GM19467 (cell line): ENCODE measurements at regions not wholly inside any gene's neighbourhood (a gene's known extent, or its start where the extent isn't known, plus 50 kb on each side); places are given as distances from the start of the nearest gene placed in this dataset.
"Not testable (repeated sequence)": the region's sequence is repeated elsewhere in the genome, so short reads cannot be mapped to it uniquely, and the experiment has no call there.

Source experiments
- ATAC-seq: cut with Tn5 transposase; IDR thresholded peaks from one replicate; pipeline ENCODE4 v1.9.1; 2021; ENCODE audit warnings: mild to moderate bottlenecking, moderate library complexity; ENCODE audit not compliant: unreplicated experiment

DNA sequence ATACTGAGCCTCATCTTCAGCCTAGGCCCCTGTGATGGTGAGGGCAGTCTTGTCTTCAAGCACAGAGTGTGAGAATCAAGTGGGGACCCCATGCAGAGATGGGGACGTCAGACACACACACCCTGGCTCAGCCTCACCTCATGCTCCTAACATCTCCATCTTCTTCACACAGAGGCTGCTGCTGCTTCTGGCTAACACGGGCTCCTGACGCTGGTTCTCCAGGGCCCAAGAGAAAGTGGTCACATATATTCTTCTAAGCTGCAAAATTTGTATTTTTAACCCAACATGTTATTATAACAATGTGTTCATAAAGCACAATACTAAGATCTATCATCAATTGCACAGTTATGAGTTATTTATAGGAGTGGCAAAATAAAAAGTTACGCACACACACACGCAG is 101.2 kb downstream of the VPREB1 start:
- no peak for ATAC-seq

DNA sequence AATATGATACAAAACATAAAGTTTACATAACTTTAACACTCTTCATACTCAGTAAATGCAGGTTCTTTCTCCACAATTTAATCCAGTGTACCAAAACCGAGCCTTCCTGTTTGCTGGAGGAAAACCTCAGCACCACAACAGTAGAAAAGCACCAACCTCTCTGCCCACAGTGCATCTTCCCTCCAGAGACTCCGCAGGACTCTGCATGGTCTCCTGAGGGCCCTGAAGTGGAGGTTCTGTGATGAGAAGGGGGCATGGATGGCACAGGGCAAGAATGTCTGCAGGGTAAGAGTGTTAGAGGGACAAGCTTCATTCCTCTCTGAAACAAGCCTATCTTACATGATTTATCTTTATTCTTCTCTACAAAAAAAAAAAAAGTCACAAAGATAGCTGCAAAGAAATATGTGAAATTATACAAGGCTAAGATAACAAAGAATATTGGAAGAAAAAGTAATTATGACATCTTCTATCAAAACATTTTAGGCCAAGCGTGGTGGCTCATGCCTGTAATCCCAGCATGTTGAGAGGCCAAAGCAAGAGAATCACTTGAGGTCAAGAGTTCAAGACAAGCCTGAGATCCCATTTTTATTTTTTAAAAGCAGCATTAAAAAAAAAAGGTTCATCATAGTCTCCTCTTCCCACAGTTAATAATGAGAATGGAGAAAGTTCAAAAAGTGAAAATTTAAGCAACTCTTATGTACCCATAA is 102.0 kb downstream of the VPREB1 start:
- no peak for ATAC-seq

GRCh38 chr22:22348127-22348814 is 103.7 kb downstream of the VPREB1 start:
- ATAC-seq: no peak

GRCh38 chr22:22348815-22349454 is 104.3 kb downstream of the VPREB1 start:
- ATAC-seq: no peak

DNA sequence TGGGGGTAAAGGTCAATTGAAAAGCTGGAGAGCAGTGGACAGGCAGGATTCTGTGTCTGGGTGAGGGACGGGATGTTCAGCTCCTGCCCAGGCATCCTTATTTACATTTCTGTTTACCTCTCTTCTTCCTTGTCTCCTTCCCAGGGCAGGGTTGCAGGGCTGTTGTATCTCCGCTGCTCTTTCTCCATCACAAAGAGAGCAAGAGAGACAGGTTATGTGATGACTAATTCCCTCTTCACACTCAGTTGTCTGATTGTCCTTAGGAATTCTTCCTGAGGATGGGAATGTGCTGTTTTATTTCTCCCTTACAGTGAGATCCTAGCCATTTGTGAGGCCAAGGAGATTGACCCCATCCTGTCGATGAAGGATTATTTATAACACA is 104.9 kb downstream of the VPREB1 start:
- no peak for ATAC-seq

DNA sequence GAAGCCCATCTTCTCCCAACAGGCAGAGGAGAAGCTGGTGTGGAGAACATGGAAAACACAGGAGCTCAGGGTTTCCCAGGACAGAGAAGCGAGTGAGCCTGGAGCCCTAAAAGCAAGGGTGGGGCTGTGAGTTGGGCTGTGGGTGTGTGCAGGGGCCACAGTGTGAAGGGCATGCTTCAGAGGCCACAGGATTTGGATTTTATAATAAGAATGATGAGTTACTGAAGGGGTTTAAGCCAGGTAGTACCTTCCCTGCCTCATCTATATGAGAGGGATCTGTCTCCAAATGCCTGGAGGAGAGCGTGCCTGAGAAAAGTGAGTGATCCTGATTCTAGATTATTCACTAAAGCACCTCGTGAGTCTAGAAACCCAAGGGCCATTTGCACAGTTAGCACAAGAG is 106.8 kb downstream of the VPREB1 start:
- ATAC-seq: no peak

- no peak for ATAC-seq
Observed at GRCh38 chr22:22352371-22352999, 107.9 kb downstream of the VPREB1 start.

- ATAC-seq: no peak
Observed at GRCh38 chr22:22355096-22355834, 110.7 kb downstream of the VPREB1 start.

- ATAC-seq: peak; percentile 74
Observed at GRCh38 chr22:22357024-22357883, 112.7 kb downstream of the VPREB1 start.

DNA sequence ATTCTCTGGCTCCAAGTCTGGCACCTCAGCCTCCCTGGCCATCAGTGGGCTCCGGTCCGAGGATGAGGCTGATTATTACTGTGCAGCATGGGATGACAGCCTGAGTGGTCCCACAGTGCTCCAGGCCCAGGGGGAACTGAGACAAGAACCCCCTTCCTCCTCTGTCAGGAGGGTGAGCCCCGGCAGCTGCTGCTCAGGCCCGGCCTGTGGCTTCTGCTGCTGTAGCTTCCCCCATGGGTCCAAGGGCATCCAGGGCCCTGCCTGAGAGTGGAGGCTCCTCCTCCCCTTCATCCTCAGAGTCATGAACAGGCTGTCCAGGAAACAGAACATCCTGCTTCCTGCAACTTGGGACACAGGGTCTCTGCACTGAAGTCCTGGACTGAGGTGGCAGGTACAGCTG is 113.6 kb downstream of the VPREB1 start:
- ATAC-seq: no peak

DNA sequence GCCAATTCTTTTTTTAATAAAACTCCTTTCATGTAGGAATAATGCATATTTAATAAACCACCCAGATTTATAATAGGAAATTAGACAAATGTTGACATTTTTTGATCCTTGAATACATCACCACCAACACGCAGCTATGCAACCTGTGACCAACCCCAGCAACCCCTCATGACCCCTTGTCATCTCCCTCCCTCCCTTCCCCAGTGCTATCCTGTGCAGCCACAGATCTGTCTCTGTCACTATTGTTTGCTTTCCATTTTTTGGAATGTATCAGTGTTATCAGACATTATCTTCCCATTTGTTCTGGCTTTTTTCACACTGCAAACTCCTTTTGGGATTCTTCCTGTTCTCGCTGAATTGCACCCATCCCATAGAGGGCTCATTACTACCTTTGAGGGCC is 114.1 kb downstream of the VPREB1 start:
- ATAC-seq: no peak

GRCh38 chr22:22359465-22359864 is 114.9 kb downstream of the VPREB1 start:
- ATAC-seq: no peak

GRCh38 chr22:22360014-22360413 is 115.4 kb downstream of the VPREB1 start:
- ATAC-seq: no peak

DNA sequence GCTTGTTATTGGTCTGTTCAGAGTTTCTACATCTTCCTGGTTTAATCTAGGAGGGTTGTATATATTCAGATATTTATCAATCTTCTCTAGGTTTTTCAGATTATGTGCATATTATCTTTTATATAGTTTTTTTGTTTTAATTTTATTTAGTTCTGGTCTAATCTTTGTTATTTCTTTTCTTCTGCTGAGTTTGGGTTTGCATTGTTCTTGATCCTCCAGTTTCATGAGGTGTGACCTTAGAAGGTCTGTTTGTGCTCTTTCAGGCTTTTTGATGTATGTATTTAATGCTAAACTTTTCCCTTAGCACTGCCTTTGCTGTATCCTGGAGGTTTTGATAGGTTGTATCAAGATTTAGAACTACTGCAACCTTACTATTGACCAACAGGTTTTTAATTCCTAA is 117.7 kb downstream of the VPREB1 start:
- no peak for ATAC-seq

GRCh38 chr22:22362936-22363335 is 118.3 kb downstream of the VPREB1 start:
- ATAC-seq: no peak

DNA sequence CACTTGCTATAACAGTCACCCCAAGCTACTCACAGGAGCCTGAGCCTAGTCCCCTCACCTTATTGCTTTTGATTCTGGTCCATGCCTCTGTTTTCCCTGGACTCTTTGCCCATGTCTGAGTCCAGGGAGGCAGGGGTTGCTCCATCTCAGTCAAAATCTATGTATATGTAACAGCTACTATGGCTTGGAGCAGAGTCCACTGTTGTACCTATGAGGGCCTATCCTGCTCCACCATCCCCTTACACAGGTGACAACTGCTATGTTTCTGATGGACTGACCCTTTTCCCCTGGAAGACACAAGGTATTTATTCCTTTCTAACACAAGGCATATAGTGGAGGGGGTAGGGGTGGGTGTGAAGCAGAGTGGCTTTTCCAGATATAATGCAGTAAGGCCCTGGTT is 119.6 kb downstream of the VPREB1 start:
- ATAC-seq: no peak

DNA sequence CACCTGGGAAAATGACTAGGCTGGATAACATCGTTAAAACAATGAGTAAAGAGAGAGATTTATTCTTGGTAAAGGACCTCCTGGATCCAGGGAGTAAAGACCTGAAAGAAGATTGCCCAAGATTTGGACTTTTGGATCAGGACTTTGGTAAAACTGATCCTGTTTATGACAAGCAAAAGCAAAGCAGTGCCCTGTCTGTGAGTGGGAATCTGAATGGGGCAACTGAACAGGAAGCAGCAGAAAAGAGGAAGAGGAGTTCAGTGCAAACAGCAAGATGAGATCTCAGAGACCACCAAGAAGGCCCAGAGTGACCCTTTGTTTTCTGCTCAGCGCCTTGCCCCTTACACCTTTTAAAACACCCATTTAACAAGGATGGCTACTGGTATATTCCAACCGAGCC is 122.0 kb downstream of the VPREB1 start:
- no peak for ATAC-seq

GRCh38 chr22:22368516-22368915 is 123.9 kb downstream of the VPREB1 start:
- ATAC-seq: no peak

GRCh38 chr22:22369219-22369963 is 124.8 kb downstream of the VPREB1 start:
- not testable (repeated sequence) for ATAC-seq

DNA sequence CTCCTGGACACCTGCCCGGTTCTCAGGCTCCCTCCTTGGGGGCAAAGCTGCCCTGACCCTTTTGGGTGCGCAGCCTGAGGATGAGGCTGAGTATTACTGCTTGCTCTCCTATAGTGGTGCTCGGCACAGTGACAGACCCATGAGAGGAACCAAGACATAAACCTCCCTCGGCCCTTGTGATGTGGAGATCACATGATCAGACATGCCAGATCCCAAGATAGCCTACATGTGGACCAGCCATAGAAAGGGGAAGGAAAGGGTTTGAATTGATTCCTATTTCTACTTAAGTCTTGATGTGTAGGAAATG is 125.3 kb downstream of the VPREB1 start:
- ATAC-seq: no peak
